OCI-LY1 (cell line): ENCODE measurements at regions not wholly inside any gene's neighbourhood (a gene's known extent, or its start where the extent isn't known, plus 50 kb on each side); places are given as distances from the start of the nearest gene placed in this dataset.

Experiments used
- H2AFZ ChIP-seq: fragments of 200-600 bp; sonication (generic), shearing (Covaris generic); 2 replicates; pipeline ENCODE4 v1.6.0; 2014; ENCODE audit warnings: antibody characterized with exemption, mild to moderate bottlenecking, low read length
- H3F3A ChIP-seq: fragments of 200-600 bp; sonication (generic), shearing (Covaris generic); 2 replicates; pipeline ENCODE4 v1.6.0; 2014; ENCODE audit warnings: mild to moderate bottlenecking, antibody characterized with exemption, low read length, moderate library complexity; ENCODE audit not compliant: insufficient read depth
- H3K27ac ChIP-seq: fragments of 200-600 bp; sonication (generic); 2 replicates; pipeline ENCODE4 v1.5.1; 2014; ENCODE audit warnings: low read length, mixed run types, mild to moderate bottlenecking, low read depth; ENCODE audit not compliant: poor library complexity, severe bottlenecking
- H3K27me3 ChIP-seq: fragments of 200-600 bp; sonication (generic); 2 replicates; pipeline ENCODE4 v1.6.0; 2014; ENCODE audit warnings: antibody characterized with exemption, mild to moderate bottlenecking, low read length, moderate library complexity; ENCODE audit not compliant: insufficient read depth
- H3K36me3 ChIP-seq: fragments of 200-600 bp; sonication (generic); 2 replicates; pipeline ENCODE4 v1.6.1; 2014; ENCODE audit warnings: mild to moderate bottlenecking, antibody characterized with exemption, low read length, moderate library complexity, mixed read lengths; ENCODE audit not compliant: insufficient read depth
- H3K4me1 ChIP-seq: fragments of 200-600 bp; sonication (generic); 2 replicates; pipeline ENCODE4 v1.5.1; 2014; ENCODE audit warnings: mild to moderate bottlenecking, low read length, moderate library complexity; ENCODE audit not compliant: insufficient read depth, severe bottlenecking
- H3K4me2 ChIP-seq: fragments of 200-600 bp; sonication (generic), shearing (Covaris generic); 2 replicates; pipeline ENCODE4 v1.6.1; 2014; ENCODE audit warnings: low read length
- H3K4me3 ChIP-seq: fragments of 200-600 bp; sonication (generic); 2 replicates; pipeline ENCODE4 v1.5.1; 2014; ENCODE audit warnings: low read length, low read depth, mild to moderate bottlenecking, mixed read lengths; ENCODE audit not compliant: poor library complexity, severe bottlenecking
- H3K79me2 ChIP-seq: fragments of 200-600 bp; shearing (Covaris generic); 2 replicates; pipeline ENCODE4 v1.6.1; 2016; ENCODE audit warnings: mixed run types, low read length, mixed read lengths; ENCODE audit not compliant: insufficient read depth
- H3K9ac ChIP-seq: fragments of 200-600 bp; sonication (generic), shearing (Covaris generic); 2 replicates; pipeline ENCODE4 v1.6.1; 2014; ENCODE audit warnings: mild to moderate bottlenecking, low read length, mixed read lengths
- H3K9me2 ChIP-seq: fragments of 200-600 bp; sonication (generic), shearing (Covaris generic); 2 replicates; pipeline ENCODE4 v1.6.1; 2014; ENCODE audit warnings: low read depth, mild to moderate bottlenecking, low read length, mixed read lengths
- H3K9me3 ChIP-seq: fragments of 200-600 bp; shearing (Covaris generic); 2 replicates; pipeline ENCODE4 v1.6.1; 2014; ENCODE audit warnings: low read length, mixed read lengths
- H4K20me1 ChIP-seq: fragments of 200-600 bp; sonication (generic), shearing (Covaris generic); 2 replicates; pipeline ENCODE4 v1.6.0; 2016; ENCODE audit warnings: mild to moderate bottlenecking, low read length; ENCODE audit not compliant: insufficient read depth
- EZH2 ChIP-seq: fragments of 200-600 bp; sonication (generic), shearing (Covaris generic); IDR thresholded peaks from 2 replicates; pipeline ENCODE4 v1.8.0; 2017; ENCODE audit warnings: borderline replicate concordance, mixed run types, mild to moderate bottlenecking, antibody characterized with exemption, low read length, moderate library complexity, mixed read lengths
- TF ChIP-seq, protein P1 (sequence below): fragments of 200-600 bp; sonication (generic), shearing (Covaris generic); IDR thresholded peaks from 2 replicates; pipeline ENCODE4 v1.5.1; 2017; ENCODE audit warnings: mild to moderate bottlenecking, antibody characterized with exemption, low read length, moderate library complexity, mixed read lengths

DNA sequence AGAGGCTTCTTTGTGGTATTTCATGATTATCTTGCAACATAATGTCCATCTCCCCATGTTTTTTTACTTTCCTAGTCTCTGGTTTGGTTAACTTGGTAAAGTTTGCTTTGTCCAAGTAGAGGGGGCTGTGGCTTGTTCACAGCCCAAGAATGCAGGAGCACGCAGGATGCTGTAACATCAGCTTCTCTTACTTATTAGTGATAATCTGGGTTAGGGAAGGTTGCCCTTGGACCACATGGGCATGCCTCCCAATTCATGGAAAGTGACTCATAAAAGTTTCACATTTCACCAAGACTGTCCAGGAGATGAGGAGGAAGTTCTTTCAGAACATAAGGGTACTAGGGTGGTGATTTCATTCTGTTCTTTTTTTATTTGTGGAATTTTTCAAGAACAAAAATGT is 146.0 kb upstream of the USP9Y start:
- Histone ChIP-seq H3K79me2 (no peaks in the 10 kb centered on the region), H2AFZ (no peak overlapping the region), H3K4me2 (no peak overlapping the region), H3F3A (no peaks in the 10 kb centered on the region), H3K9me3 (no peaks in the 10 kb centered on the region), H4K20me1 (no peaks in the 10 kb centered on the region), H3K9ac (no peak overlapping the region), H3K36me3 (no peaks in the 10 kb centered on the region), H3K27me3 (no peaks in the 10 kb centered on the region), H3K4me3 (no peak overlapping the region), H3K27ac (no peak overlapping the region), H3K4me1 (no peaks in the 10 kb centered on the region), H3K9me2 (no peaks in the 10 kb centered on the region)
- no peak for TF ChIP-seq EZH2
- TF ChIP-seq, protein P1, sequence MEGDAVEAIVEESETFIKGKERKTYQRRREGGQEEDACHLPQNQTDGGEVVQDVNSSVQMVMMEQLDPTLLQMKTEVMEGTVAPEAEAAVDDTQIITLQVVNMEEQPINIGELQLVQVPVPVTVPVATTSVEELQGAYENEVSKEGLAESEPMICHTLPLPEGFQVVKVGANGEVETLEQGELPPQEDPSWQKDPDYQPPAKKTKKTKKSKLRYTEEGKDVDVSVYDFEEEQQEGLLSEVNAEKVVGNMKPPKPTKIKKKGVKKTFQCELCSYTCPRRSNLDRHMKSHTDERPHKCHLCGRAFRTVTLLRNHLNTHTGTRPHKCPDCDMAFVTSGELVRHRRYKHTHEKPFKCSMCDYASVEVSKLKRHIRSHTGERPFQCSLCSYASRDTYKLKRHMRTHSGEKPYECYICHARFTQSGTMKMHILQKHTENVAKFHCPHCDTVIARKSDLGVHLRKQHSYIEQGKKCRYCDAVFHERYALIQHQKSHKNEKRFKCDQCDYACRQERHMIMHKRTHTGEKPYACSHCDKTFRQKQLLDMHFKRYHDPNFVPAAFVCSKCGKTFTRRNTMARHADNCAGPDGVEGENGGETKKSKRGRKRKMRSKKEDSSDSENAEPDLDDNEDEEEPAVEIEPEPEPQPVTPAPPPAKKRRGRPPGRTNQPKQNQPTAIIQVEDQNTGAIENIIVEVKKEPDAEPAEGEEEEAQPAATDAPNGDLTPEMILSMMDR, result no peak

DNA sequence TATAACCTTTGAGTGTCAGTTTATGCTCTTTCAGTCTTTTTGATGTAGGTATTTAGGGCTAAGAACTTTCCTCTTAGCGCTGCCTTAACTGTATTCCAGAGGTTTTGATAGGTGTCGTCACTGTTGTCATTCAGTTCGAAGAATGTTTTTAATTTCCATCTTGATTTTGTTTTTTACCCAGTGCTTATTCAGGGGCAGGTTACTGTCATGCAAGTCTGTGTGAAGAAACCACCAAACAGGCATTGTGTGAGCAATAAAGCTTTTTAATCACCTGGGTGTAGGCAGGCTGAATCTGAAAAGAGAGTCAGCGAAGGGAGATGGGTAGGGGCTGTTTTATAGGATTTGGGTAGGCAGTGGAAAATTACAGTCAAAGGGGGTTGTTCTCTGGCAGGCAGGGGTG is 142.0 kb upstream of the USP9Y start:
- Histone ChIP-seq H3K27me3 (no peaks in the 10 kb centered on the region), H3K4me3 (no peak overlapping the region), H3K9ac (no peak overlapping the region), H3K36me3 (no peaks in the 10 kb centered on the region), H3F3A (no peaks in the 10 kb centered on the region), H3K9me2 (no peaks in the 10 kb centered on the region), H4K20me1 (no peaks in the 10 kb centered on the region), H2AFZ (no peak overlapping the region), H3K4me1 (no peaks in the 10 kb centered on the region), H3K79me2 (no peaks in the 10 kb centered on the region), H3K4me2 (no peak overlapping the region), H3K27ac (no peak overlapping the region), H3K9me3 (no peaks in the 10 kb centered on the region)
- TF ChIP-seq, protein P1, result no peak
- no peak for TF ChIP-seq EZH2

DNA sequence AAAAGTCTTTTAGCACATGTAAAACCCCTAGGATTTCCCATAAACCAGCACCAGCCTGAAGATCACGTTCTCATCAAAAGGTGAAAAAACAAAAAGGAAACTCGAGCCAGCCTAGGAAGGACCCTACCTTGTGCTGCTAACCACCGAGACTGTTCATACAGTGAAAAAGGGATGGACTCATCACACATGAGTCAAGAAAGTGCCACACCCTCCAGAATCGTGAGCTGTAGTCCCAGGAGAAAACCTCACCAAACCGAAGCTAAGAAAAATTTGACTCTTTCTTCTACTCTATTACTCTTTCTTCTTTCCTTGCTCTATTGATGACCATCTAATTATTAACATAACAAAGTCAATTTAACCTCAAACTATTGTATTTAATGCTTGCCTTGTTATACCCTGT is 124.8 kb upstream of the USP9Y start:
- Histone ChIP-seq H3K9ac (no peak overlapping the region), H2AFZ (no peak overlapping the region)
- TF ChIP-seq, protein P1, result no peak
- no peak for TF ChIP-seq EZH2

More for the DNA sequence above, 124.8 kb upstream of the USP9Y start:
- no peaks in the 10 kb centered on the region for H3K36me3 ChIP-seq
- no peaks in the 10 kb centered on the region for H3F3A ChIP-seq
- no peaks in the 10 kb centered on the region for H3K9me3 ChIP-seq
- no peak overlapping the region for H3K4me2 ChIP-seq
- H4K20me1 ChIP-seq, result no peaks in the 10 kb centered on the region
- H3K27ac ChIP-seq, result no peak overlapping the region
- H3K4me3 ChIP-seq, result no peak overlapping the region
- H3K9me2 ChIP-seq, result no peaks in the 10 kb centered on the region
- no peaks in the 10 kb centered on the region for H3K27me3 ChIP-seq
- no peaks in the 10 kb centered on the region for H3K79me2 ChIP-seq
- no peaks in the 10 kb centered on the region for H3K4me1 ChIP-seq
